GM12892 (cell line): ENCODE measurements at regions not wholly inside any gene's neighbourhood (a gene's known extent, or its start where the extent isn't known, plus 50 kb on each side); places are given as distances from the start of the nearest gene placed in this dataset.

Experiments
- POLR2A ChIP-seq: IDR thresholded peaks from 2 replicates; pipeline ENCODE4 v1.6.1; 2011; ENCODE audit warnings: low read depth, low read length, control low read depth
- POLR2AphosphoS5 ChIP-seq: IDR thresholded peaks from 2 replicates; pipeline ENCODE4 v1.6.1; 2011; ENCODE audit warnings: low read depth, low read length, control low read depth

DNA sequence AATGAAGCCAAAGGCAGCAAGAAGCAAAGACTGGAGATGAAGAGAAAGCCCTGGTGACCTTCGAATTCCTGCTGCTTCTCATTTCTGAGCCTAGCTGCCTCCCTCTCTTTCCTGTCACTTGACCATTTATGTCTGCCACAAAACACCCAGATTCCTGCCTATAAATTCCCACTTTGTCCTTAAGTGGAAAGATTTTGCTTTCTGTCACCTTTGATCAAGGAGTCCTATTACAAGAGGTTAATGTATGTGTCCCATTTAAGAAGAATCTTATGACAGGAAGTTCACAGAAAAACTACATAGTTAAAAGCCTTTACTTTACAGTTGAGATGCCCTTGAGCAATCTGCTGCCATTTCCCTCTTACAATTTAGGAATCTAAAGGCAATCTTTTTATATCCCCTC lies 155.7 kb downstream of the GALC start:
- TF ChIP-seq POLR2A (no peak), POLR2AphosphoS5 (no peak)
